ENCODE measurements at regions not wholly inside any gene's neighbourhood (a gene's known extent, or its start where the extent isn't known, plus 50 kb on each side); places are given as distances from the start of the nearest gene placed in this dataset.
A peak's percentile ranks its signal among the peaks of the same experiment; 100 is the strongest.

DNA sequence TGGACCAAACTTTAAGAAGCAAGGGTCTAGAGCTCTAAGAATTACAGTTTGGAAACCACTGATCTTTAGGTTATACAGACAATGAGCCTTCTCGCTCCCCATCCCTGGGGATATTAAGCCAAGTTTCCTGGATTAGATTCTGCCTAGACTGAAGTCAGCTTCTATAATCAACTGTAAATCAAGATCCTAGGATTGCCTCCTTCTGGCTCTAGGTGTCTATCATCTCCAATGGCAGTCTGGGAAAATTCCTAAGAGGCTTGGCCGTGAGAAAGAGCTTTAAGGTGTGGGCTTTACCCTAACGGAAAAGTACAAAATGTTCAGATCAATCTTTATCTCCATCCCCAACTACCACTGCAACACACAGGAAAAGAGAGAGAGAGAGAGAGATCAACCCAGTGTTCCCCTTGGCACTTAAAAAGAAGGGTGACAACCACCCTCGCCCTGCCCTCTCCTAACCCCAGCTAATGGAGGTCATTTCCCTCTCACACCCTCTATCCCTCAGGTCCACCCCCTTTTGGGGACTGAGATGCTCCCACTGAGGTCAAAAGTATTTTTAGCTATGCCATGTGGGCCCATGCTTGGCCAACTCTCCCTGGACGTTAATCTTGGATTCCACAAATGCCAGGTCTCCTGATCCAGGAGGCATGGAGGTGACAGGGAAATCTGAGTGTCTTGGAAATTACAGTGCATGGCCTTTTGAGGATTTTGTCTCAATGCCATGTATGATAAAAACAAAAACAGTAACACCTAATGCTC is 202.8 kb upstream of the BCL6 start:
- Histone ChIP-seq H3K4me1 (ENCODE audit: control insufficient read depth in 1 of 2, insufficient read depth in 2 of 2, low read length in 2 of 2) (peaks cover 44 to 56% of the 10 kb centered on the region in 2 donors), H3K36me3 (replicated peaks in 1 of 2; ENCODE audit: control insufficient read depth in 1 of 2, insufficient read depth in 2 of 2, low read length in 2 of 2) (no peaks in the 10 kb centered on the region), H3K9me3 (replicated peaks in 1 of 2; ENCODE audit: control insufficient read depth in 1 of 2, insufficient read depth in 1 of 2, low read length in 2 of 2) (no peaks in the 10 kb centered on the region), H3K4me3 (replicated peaks in 1 of 3; ENCODE audit: low read depth in 2 of 3, low read length in 3 of 3) (no peak overlapping the region), H3K27ac (ENCODE audit: low read depth in 1 of 2, low read length in 2 of 2) (no peak overlapping the region), H3K79me2 (ENCODE audit: insufficient read depth, low read length) (no peaks in the 10 kb centered on the region), H3K9ac (ENCODE audit: insufficient read depth, low read length, poor library complexity, severe bottlenecking) (no peak overlapping the region), H3K4me2 (replicated peaks; ENCODE audit: extremely low read depth, low read length, poor library complexity, severe bottlenecking) (no peak overlapping the region), H3K27me3 (ENCODE audit: control insufficient read depth in 2 of 2, insufficient read depth in 2 of 2, low read length in 2 of 2) (no peaks in the 10 kb centered on the region), H4K20me1 (ENCODE audit: insufficient read depth, low read length) (no peaks in the 10 kb centered on the region), H2AFZ (ENCODE audit: insufficient read depth, low read depth, low read length, poor library complexity, severe bottlenecking) (no peak overlapping the region)
- Mint-ChIP-seq H3K36me3 (no peaks in the 10 kb centered on the region), H3K4me1 (peaks cover 46% of the 10 kb centered on the region), H3K27ac (peak overlapping the region in 2 of 7 donors; percentile 40 to 57), H3K9me3 (peaks cover 0 to 3% (median 0%) of the 10 kb centered on the region in 7 donors), H3K27me3 (ENCODE audit: low read depth in 3 of 3) (peaks cover 0 to 2% (median 0%) of the 10 kb centered on the region in 3 donors), H3K4me3 (no peak overlapping the region)
- TF ChIP-seq CTCF (IDR thresholded peaks at IDR 0.05) = no peak
- intact Hi-C loops (cut with micrococcal nuclease) = no loop called here
- DNase-seq = no peak
- WGBS (ENCODE audit: insufficient coverage) = 100% methylated on average over 2 of the region's 5 CpGs

DNA sequence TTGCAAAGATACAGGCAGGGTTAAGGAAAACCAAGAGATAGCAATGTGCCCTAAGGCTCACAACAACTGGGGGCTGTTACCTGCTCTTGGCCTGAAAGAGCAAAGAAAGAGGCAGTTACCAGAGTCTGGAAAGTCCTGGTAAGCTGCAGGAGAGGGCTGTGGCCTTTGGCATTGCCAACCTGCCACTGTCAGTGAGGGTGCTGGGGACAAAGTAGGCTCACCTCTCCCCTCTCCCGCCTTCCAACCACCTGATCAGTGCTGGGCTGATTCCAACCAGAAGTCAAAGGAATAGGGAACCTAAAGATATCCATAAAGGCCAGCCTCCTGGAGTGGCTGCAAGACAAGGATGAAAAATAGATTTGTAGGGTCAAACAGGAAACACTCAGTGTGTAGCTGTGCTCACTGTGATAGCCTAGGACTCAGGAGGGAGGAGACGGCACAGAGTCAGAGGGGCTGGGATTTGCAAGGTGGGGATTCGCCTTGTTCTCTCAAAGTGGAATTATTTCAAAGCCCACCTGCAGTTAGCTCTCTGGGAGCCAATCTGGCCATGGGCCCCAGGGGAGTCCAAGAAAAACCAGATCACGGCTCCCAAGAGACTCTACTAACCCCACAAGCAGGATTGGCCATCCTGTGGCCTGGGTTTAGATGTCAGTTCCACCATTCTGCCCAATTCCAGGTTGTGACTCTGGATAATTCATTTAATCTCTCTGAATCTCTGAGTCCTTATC is 204.0 kb upstream of the BCL6 start:
- Mint-ChIP-seq H3K27me3 (ENCODE audit: low read depth in 3 of 3) (peaks cover 0 to 2% (median 0%) of the 10 kb centered on the region in 3 donors), H3K9me3 (peaks cover 0 to 3% (median 0%) of the 10 kb centered on the region in 7 donors), H3K36me3 (no peaks in the 10 kb centered on the region), H3K4me1 (peaks cover 58% of the 10 kb centered on the region), H3K27ac (peak overlapping the region in 2 of 7 donors; percentile 51 to 82), H3K4me3 (no peak overlapping the region)
- no peak overlapping the region for H3K9ac ChIP-seq (ENCODE audit: insufficient read depth, low read length, poor library complexity, severe bottlenecking)
- WGBS (ENCODE audit: insufficient coverage) = 100% methylated on average over 2 of the region's 4 CpGs
- H3K79me2 ChIP-seq (ENCODE audit: insufficient read depth, low read length) = no peaks in the 10 kb centered on the region
- H3K36me3 ChIP-seq (replicated peaks in 1 of 2; ENCODE audit: control insufficient read depth in 1 of 2, insufficient read depth in 2 of 2, low read length in 2 of 2) = no peaks in the 10 kb centered on the region
- no peaks in the 10 kb centered on the region for H3K9me3 ChIP-seq (replicated peaks in 1 of 2; ENCODE audit: control insufficient read depth in 1 of 2, insufficient read depth in 1 of 2, low read length in 2 of 2)
- DNase-seq = no peak
- H4K20me1 ChIP-seq (ENCODE audit: insufficient read depth, low read length) = no peaks in the 10 kb centered on the region
- no peak overlapping the region for H2AFZ ChIP-seq (ENCODE audit: insufficient read depth, low read depth, low read length, poor library complexity, severe bottlenecking)
- intact Hi-C loops (cut with micrococcal nuclease) = no loop called here
- H3K4me2 ChIP-seq (replicated peaks; ENCODE audit: extremely low read depth, low read length, poor library complexity, severe bottlenecking) = no peak overlapping the region
- H3K4me1 ChIP-seq (ENCODE audit: control insufficient read depth in 1 of 2, insufficient read depth in 2 of 2, low read length in 2 of 2) = peaks cover 56 to 64% of the 10 kb centered on the region in 2 donors
- H3K27ac ChIP-seq (ENCODE audit: low read depth in 1 of 2, low read length in 2 of 2) = no peak overlapping the region
- TF ChIP-seq CTCF (IDR thresholded peaks at IDR 0.05) = no peak
- H3K27me3 ChIP-seq (ENCODE audit: control insufficient read depth in 2 of 2, insufficient read depth in 2 of 2, low read length in 2 of 2) = no peaks in the 10 kb centered on the region
- no peak overlapping the region for H3K4me3 ChIP-seq (replicated peaks in 1 of 3; ENCODE audit: low read depth in 2 of 3, low read length in 3 of 3)

Measured in CD14-positive monocyte (primary cell).